ENCODE measurements at regions not wholly inside any gene's neighbourhood (a gene's known extent, or its start where the extent isn't known, plus 50 kb on each side); places are given as distances from the start of the nearest gene placed in this dataset.

DNA sequence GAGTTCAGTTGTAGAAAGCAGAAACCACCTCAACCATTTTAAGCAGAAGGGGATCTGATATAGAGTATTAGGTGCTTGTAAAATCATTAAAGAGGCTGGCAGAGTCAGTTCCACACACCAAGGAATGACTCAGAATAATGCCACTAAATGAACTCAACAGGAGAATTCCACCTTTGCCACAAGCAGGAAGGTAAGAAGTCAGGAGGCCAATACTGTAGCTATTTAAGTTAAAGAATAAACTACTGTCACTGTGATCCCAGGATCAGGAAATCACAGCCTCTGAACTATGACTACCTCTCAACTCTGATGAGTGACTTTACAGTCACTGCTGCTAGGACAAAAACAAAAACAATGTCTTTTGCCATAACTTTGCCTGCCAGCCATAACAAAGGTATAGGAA is 52.5 kb upstream of the PRMT6 start:
- CTCF ChIA-PET, result no interaction called here
- intact Hi-C loops (cut with micrococcal nuclease), result no loop called here
- Mint-ChIP-seq H3K27me3 (ENCODE audit: insufficient read depth, unreplicated experiment) (no peaks in the 10 kb centered on the region), H3K27ac (ENCODE audit: low read depth, unreplicated experiment) (no peak overlapping the region), H3K4me1 (ENCODE audit: insufficient read depth, unreplicated experiment) (no peaks in the 10 kb centered on the region), H3K36me3 (ENCODE audit: insufficient read depth, unreplicated experiment) (no peaks in the 10 kb centered on the region), H3K9me3 (ENCODE audit: unreplicated experiment) (no peaks in the 10 kb centered on the region), H3K4me3 (ENCODE audit: unreplicated experiment) (no peak overlapping the region)
- no peak for DNase-seq (ENCODE audit: unreplicated experiment)
- no TSS peak for BruUV-seq (replicated peaks)
- POLR2A ChIA-PET, result interaction anchor here (0.6 kb wide), 1 partner anchor 366 kb away, joined by 5 read pairs; no protein-coding TSS in a partner anchor
- no peak for TF ChIP-seq CTCF (IDR thresholded peaks at IDR 0.05; ENCODE audit: unreplicated experiment)

DNA sequence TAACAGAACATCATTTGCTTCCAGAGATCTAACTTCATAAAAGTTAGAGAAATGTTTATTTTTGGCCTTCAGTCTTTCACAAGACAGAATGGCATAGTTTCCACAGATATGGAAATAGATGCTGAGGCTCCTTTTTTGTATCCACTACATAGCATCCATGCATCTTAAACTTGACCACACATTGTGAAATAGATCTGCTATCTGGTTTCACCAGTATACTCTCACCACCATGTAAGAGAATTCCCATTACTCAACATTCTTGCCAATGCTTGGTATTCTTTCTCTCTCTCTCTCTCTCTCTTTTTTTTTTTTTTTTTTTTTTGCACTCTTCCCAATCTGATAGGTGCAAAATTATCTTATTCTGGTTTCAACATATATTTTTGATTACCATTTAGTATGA is 52.1 kb upstream of the PRMT6 start:
- BruUV-seq (replicated peaks), result no TSS peak
- Mint-ChIP-seq H3K27me3 (ENCODE audit: insufficient read depth, unreplicated experiment) (no peaks in the 10 kb centered on the region), H3K27ac (ENCODE audit: low read depth, unreplicated experiment) (no peak overlapping the region), H3K9me3 (ENCODE audit: unreplicated experiment) (no peaks in the 10 kb centered on the region), H3K4me1 (ENCODE audit: insufficient read depth, unreplicated experiment) (no peaks in the 10 kb centered on the region), H3K4me3 (ENCODE audit: unreplicated experiment) (no peak overlapping the region), H3K36me3 (ENCODE audit: insufficient read depth, unreplicated experiment) (no peaks in the 10 kb centered on the region)
- DNase-seq (ENCODE audit: unreplicated experiment), result peak; percentile 21
- CTCF ChIA-PET, result no interaction called here
- no peak for TF ChIP-seq CTCF (IDR thresholded peaks at IDR 0.05; ENCODE audit: unreplicated experiment)
- POLR2A ChIA-PET, result no interaction called here
- intact Hi-C loops (cut with micrococcal nuclease), result no loop called here

All from MCF 10A (cell line).